DND-41 (cell line): ENCODE measurements at regions not wholly inside any gene's neighbourhood (a gene's known extent, or its start where the extent isn't known, plus 50 kb on each side); places are given as distances from the start of the nearest gene placed in this dataset.

Experiments used
- ATAC-seq: fragments of 200-7000 bp; cut with Tn5 transposase; 3 replicates; pipeline ENCODE4 v1.9.1; 2021; ENCODE audit warnings: low read depth; ENCODE audit not compliant: insufficient read depth
- DNase-seq: peaks from one replicate; pipeline ENCODE4 v3.0.0-alpha.2; 2020
- H2AFZ ChIP-seq: 2 replicates; pipeline ENCODE4 v1.6.0; 2012; ENCODE audit warnings: low read depth, low read length
- H3K27ac ChIP-seq: 2 replicates; pipeline ENCODE4 v1.5.1; 2012; ENCODE audit warnings: low read length, inconsistent platforms
- H3K27me3 ChIP-seq: fragments of 200-600 bp; sonication (generic); 2 replicates; pipeline ENCODE4 v1.6.0; 2012; ENCODE audit warnings: low read length, mild to moderate bottlenecking, inconsistent platforms; ENCODE audit not compliant: insufficient read depth, poor library complexity
- H3K36me3 ChIP-seq: 2 replicates; pipeline ENCODE4 v1.5.1; 2012; ENCODE audit warnings: low read length, inconsistent platforms; ENCODE audit not compliant: insufficient read depth
- H3K4me1 ChIP-seq: 2 replicates; pipeline ENCODE4 v1.5.1; 2012; ENCODE audit warnings: mild to moderate bottlenecking, low read length; ENCODE audit not compliant: insufficient read depth
- H3K4me2 ChIP-seq: 2 replicates; pipeline ENCODE4 v1.6.0; 2012; ENCODE audit warnings: mild to moderate bottlenecking, moderate library complexity, low read length, inconsistent platforms; ENCODE audit not compliant: insufficient read depth
- H3K4me3 ChIP-seq, 2 experiments: fragments of 200-600 bp in 1 of 2; shearing (Covaris generic) in 1 of 2; 2 replicates each; pipeline ENCODE4 v1.5.1; 2012 to 2016; ENCODE audit warnings: inconsistent platforms in 2 of 2, low read length in 2 of 2, mild to moderate bottlenecking in 2 of 2, low read depth in 1 of 2, moderate library complexity in 1 of 2
- H3K79me2 ChIP-seq: 2 replicates; pipeline ENCODE4 v1.6.0; 2012; ENCODE audit warnings: low read length, inconsistent platforms; ENCODE audit not compliant: insufficient read depth
- H3K9ac ChIP-seq: 2 replicates; pipeline ENCODE4 v1.6.0; 2012; ENCODE audit warnings: low read depth, mild to moderate bottlenecking, inconsistent platforms, low read length, moderate library complexity
- H3K9me3 ChIP-seq: 2 replicates; pipeline ENCODE4 v1.5.1; 2012; ENCODE audit warnings: low read length, moderate library complexity, mild to moderate bottlenecking, inconsistent platforms; ENCODE audit not compliant: insufficient read depth, severe bottlenecking
- H4K20me1 ChIP-seq: 2 replicates; pipeline ENCODE4 v1.6.0; 2012; ENCODE audit warnings: low read length; ENCODE audit not compliant: insufficient read depth
- CTCF ChIP-seq: IDR thresholded peaks from 2 replicates; pipeline ENCODE4 v1.5.1; 2012; ENCODE audit warnings: borderline replicate concordance, low read length, moderate library complexity, mild to moderate bottlenecking; ENCODE audit not compliant: poor library complexity, severe bottlenecking; ENCODE audit errors: extremely low read depth
- EZH2 ChIP-seq: IDR thresholded peaks from 3 replicates; pipeline ENCODE4 v1.6.1; 2012; ENCODE audit warnings: borderline replicate concordance, low read depth, mild to moderate bottlenecking, moderate library complexity, low read length, inconsistent platforms; ENCODE audit not compliant: severe bottlenecking

GRCh38 chr6:10465629-10466499 lies 51.0 kb upstream of the TFAP2A start:
- Histone ChIP-seq H3K9ac (no peak overlapping the region), H3K27me3 (no peaks in the 10 kb centered on the region), H3K79me2 (no peaks in the 10 kb centered on the region), H3K4me2 (no peak overlapping the region), H3K9me3 (no peaks in the 10 kb centered on the region), H3K36me3 (no peaks in the 10 kb centered on the region), H3K4me1 (no peaks in the 10 kb centered on the region), H2AFZ (no peak overlapping the region), H3K27ac (no peak overlapping the region), H4K20me1 (no peaks in the 10 kb centered on the region), H3K4me3 (no peak overlapping the region)
- ATAC-seq (peak; percentile 80), DNase-seq (peak; percentile 67)
- TF ChIP-seq CTCF (peak; percentile 67), EZH2 (no peak)
